ENCODE measurements at regions not wholly inside any gene's neighbourhood (a gene's known extent, or its start where the extent isn't known, plus 50 kb on each side); places are given as distances from the start of the nearest gene placed in this dataset.

- TF ChIP-seq NFIC (IDR thresholded peaks at IDR 0.05; ENCODE audit: borderline replicate concordance) (no peak), REST (IDR thresholded peaks at IDR 0.05; ENCODE audit: low read depth, low read length) (no peak), MAX (IDR thresholded peaks at IDR 0.05; ENCODE audit: low read depth) (no peak), YY1 (IDR thresholded peaks at IDR 0.05; ENCODE audit: low read depth) (no peak), USF1 (IDR thresholded peaks at IDR 0.05; ENCODE audit: borderline replicate concordance, low read depth) (no peak), FOSL2 (IDR thresholded peaks at IDR 0.05; ENCODE audit: borderline replicate concordance, low read depth) (no peak), SMC3 (IDR thresholded peaks at IDR 0.05; ENCODE audit: low read depth, low read length) (no peak), RFX5 (IDR thresholded peaks at IDR 0.05; ENCODE audit: low read length) (no peak), TAF1 (IDR thresholded peaks at IDR 0.05; ENCODE audit: borderline replicate concordance, low read depth, low read length) (no peak), MEF2A (IDR thresholded peaks at IDR 0.05; ENCODE audit: borderline replicate concordance, low read depth) (no peak), TCF12 (IDR thresholded peaks at IDR 0.05) (no peak), CTCF (IDR thresholded peaks at IDR 0.05) (no peak), USF2 (IDR thresholded peaks at IDR 0.05; ENCODE audit: borderline replicate concordance, low read depth, low read length) (no peak), POLR2AphosphoS5 (IDR thresholded peaks at IDR 0.05; ENCODE audit: low read depth, low read length) (no peak), ELF1 (IDR thresholded peaks at IDR 0.05) (no peak), MXI1 (IDR thresholded peaks at IDR 0.05; ENCODE audit: low read depth, low read length) (no peak), IRF3 (IDR thresholded peaks at IDR 0.05; ENCODE audit: low read depth, low read length) (no peak), CHD2 (IDR thresholded peaks at IDR 0.05; ENCODE audit: low read length, partially characterized antibody) (no peak), EZH2phosphoT487 (IDR thresholded peaks at IDR 0.05; ENCODE audit: borderline replicate concordance, low read depth) (no peak), SIN3A (IDR thresholded peaks at IDR 0.05; ENCODE audit: borderline replicate concordance, low read depth, low read length) (no peak)
- Histone ChIP-seq H3K4me1 (ENCODE audit: control insufficient read depth in 1 of 2, insufficient read depth in 2 of 2, low read depth in 1 of 2, low read length in 1 of 2) (peaks cover 0 to 14% of the 10 kb centered on the region in 2 experiments; a peak in 2 of 4 replicates), H3K27me3 (ENCODE audit: insufficient read depth) (no peaks in the 10 kb centered on the region), H3K9me2 (no peaks in the 10 kb centered on the region), H3K4me2 (no peak overlapping the region), H3K27ac (ENCODE audit: low read depth in 2 of 2, low read length in 1 of 2) (no peak overlapping the region), H3K9me3 (no peaks in the 10 kb centered on the region), H3K9ac (no peak overlapping the region), H2AFZ (ENCODE audit: low read depth) (no peak overlapping the region), H3K79me2 (ENCODE audit: insufficient read depth) (no peaks in the 10 kb centered on the region), H4K20me1 (ENCODE audit: insufficient read depth) (no peaks in the 10 kb centered on the region), H3K36me3 (replicated peaks in 1 of 2; ENCODE audit: control insufficient read depth in 1 of 2, insufficient read depth in 2 of 2, low read length in 1 of 2) (no peaks in the 10 kb centered on the region), H3F3A (replicated peaks; ENCODE audit: insufficient read depth) (no peaks in the 10 kb centered on the region), H3K4me3 (ENCODE audit: low read depth in 2 of 2, low read length in 1 of 2) (no peak overlapping the region)
- POLR2A ChIA-PET, result no interaction called here
- DNase-seq, result no peak
- WGBS (ENCODE audit: low lambda C conversion rate), result 21% methylated on average over 4 of the region's 4 CpGs
- CTCF ChIA-PET, result interaction anchor here (0.6 to 1.6 kb wide), 4 partner anchors 11 to 204 kb away, joined by 3 to 5 read pairs (median 4); no protein-coding TSS in a partner anchor
Observed at GRCh38 chr15:91649831-91650321, 203.6 kb upstream of the SLCO3A1 start.
